ENCODE measurements at regions not wholly inside any gene's neighbourhood (a gene's known extent, or its start where the extent isn't known, plus 50 kb on each side); places are given as distances from the start of the nearest gene placed in this dataset.

DNA sequence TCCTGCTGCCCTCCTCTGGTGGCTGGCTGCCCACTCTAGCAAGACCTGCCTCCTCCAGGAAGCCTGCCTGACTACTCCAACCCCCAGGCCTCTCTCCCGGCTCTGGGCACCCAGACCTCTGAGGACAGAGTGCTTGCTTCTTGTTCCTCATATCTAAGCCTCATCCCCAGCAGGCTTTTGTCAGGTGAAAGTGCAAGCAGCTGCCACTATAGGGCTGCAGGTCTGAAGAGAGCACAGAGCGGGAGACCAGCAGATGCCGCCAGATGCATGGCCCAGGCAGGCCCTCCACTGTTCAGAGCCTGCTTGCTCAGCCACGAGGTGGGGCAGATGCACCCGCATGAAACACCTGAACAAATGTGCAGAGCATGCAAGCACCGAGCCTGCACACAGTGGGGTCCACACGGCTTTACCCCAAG, 73.0 kb downstream of the SERPINA3 start:
- DNase-seq (ENCODE audit: low spot score) (no peak), FAIRE-seq (no peak)

GRCh38 chr14:94682736-94683135, 70.5 kb downstream of the SERPINA3 start:
- DNase-seq (ENCODE audit: low spot score) (no peak), FAIRE-seq (no peak)

DNA sequence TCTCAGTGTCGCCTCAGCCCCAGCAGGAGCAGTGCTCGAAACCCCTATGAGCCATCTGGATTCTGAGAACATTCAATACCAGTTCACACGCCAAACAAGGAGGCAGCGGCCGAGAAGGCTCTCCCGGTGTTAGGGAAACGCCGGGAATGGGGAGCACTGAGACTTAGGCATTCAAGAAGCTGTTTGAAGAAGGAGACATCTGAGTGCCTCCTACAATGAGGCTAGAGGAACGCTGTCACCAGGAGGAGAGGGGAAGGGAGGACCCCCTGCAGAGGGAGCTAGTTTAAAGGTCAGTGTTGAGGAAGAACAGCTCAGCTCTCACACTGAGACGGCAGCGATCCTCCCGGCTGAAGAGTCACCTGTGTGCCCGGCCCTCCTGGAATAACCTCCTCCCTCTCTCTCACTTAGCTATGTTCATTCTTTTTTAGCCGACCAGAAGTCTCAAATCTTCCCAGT, 69.9 kb downstream of the SERPINA3 start:
- FAIRE-seq (no peak), DNase-seq (ENCODE audit: low spot score) (no peak)

GRCh38 chr14:94681300-94682060, 69.3 kb downstream of the SERPINA3 start:
- FAIRE-seq (no peak), DNase-seq (ENCODE audit: low spot score) (peak; percentile 45)

- DNase-seq (ENCODE audit: low spot score) = no peak
- no peak for FAIRE-seq
Measured at GRCh38 chr14:94680862-94681288, 68.7 kb downstream of the SERPINA3 start.

GRCh38 chr14:94679937-94680861, 68.0 kb downstream of the SERPINA3 start:
- no peak for FAIRE-seq
- no peak for DNase-seq (ENCODE audit: low spot score)

DNA sequence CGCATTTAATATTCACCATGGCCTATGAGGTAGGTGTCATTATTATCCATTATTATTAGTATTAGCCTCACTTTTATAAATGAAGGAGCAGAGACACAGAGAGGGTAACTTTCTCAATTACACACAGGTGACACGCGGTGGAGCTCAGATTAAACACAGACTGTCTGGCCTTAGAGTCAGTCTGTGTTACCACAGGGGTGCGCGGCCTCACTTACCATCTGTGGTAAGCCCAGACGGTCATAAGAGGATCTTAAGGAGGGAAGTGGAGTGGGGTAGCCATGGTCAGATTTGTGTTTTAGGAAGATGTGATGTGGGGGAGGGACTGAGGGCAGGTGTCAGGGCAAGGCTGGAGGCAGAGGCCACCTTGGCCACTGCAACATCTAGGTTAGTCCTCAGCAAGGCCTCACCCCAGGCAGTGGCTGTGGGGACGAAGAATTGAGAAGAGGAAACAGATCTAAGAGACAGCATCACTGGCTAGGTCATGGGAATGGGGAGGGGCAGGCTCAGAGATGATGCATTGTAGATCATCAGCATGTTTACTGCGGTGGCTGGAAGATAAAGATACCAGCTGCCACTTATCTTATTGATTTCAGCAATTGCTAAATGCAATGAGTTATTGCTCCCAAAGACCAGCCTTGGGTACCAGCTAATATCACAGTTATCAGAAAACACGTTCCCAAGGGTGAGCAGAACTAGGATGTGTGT, 67.1 kb downstream of the SERPINA3 start:
- FAIRE-seq (no peak), DNase-seq (ENCODE audit: low spot score) (no peak)

DNA sequence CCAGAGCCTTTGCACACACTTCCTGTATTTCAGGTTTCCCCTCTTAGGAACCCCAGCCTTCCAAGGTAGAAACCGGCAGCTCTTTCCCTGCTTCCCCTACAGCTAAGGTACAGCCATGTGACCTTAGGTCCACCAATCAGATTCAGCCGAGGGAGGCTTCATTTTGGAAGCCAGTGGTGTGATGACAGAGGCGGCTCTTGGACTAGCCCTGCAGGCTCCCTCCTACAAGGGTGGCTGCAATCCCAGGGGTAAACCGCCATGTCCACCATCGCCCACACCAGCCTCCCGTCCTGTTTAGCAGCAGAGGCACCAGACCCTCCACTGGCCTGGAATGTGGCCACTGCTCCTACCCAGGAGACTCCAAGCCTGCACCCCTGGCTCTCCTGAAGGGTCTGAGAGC, 65.6 kb downstream of the SERPINA3 start:
- FAIRE-seq (no peak), DNase-seq (ENCODE audit: low spot score) (no peak)

- FAIRE-seq = no peak
- DNase-seq (ENCODE audit: low spot score) = no peak
Measured at GRCh38 chr14:94677213-94677612, 65.0 kb downstream of the SERPINA3 start.

DNA sequence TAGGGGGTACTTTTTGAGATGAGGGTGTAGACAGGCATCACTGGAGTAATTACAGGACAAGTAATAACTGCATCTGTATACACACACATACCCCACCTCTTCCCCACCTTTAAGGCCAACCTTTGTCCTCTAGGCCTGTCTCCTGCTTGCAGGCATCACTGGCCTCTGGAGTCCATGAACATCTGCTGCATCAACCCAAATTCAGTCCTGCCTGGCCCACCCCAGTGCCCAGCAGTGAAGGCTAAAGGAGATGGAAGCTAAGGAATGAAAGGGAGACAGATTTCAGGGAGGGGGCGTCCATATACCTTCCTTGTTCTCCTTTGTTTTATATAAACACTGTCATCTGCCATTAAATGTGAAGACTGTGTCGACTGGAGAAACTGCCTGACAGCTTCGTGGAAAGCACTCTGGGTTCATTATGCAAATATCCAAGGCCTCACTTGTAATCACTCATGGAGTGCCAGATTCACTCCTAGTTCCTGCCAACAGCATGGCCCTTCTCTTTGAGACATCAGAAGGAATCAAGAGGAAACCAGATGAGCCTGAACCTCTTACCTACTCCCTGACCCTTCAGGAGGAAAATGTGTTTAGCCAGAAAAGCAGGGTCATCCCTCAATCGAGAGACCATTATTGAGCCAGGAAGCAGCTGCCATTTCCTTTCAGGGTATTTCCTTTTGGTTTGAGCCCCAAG, 64.4 kb downstream of the SERPINA3 start:
- FAIRE-seq (no peak), DNase-seq (ENCODE audit: low spot score) (no peak)

- DNase-seq (ENCODE audit: low spot score) = no peak
- FAIRE-seq = no peak
Measured at GRCh38 chr14:94675036-94675435, 62.8 kb downstream of the SERPINA3 start.

DNA sequence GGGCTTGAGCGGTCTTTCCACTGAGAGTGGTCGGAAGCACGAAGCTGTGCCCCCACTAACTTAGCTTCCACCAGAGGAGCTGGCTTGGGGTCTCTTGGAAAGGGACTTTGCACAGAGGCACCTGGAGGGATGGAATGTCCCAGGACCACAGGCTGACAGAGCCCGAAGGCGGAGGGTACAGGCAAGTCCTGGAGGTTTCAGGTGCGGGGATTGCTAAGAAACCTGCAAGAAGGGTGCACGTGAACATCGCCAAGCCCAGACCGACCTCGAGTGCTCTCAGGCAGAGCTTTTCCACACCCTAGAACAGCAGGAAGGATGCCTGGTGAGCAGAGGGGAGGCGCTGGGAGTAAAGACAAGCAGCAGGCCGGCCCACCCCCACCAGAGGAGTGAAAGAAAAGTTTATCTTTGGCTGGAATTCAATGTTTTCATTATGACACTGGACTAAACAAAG, 61.6 kb downstream of the SERPINA3 start:
- FAIRE-seq = no peak

More for the DNA sequence above, 61.6 kb downstream of the SERPINA3 start:
- DNase-seq (ENCODE audit: low spot score) = no peak
